HG03108 (cell line): ENCODE measurements at regions not wholly inside any gene's neighbourhood (a gene's known extent, or its start where the extent isn't known, plus 50 kb on each side); places are given as distances from the start of the nearest gene placed in this dataset.
"Not testable (repeated sequence)": the region's sequence is repeated elsewhere in the genome, so short reads cannot be mapped to it uniquely, and the experiment has no call there.

ENCODE experiments used
- ATAC-seq: cut with Tn5 transposase; IDR thresholded peaks from one replicate; pipeline ENCODE4 v1.9.1; 2021; ENCODE audit warnings: moderate library complexity; ENCODE audit not compliant: unreplicated experiment

DNA sequence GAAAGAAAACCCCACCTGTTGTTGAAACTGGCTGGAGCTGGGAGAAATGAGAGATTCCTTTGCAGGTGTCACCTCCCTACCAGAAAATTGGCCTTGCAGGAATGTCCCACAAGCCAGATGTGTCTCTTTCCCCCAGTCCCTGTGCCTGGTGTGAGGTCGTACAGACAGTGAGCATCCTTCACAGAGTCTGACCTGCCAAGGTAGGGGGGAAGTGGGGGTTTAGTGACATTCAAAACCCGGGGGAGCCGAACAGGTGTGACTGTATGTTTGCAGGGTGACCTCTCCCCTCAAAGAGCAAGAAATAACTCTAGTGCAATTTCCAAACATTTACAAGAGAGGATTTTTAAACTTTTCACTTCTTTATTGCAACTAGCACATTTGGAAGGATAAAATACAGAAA is 117.7 kb upstream of the SULF2 start:
- ATAC-seq: not testable (repeated sequence)

DNA sequence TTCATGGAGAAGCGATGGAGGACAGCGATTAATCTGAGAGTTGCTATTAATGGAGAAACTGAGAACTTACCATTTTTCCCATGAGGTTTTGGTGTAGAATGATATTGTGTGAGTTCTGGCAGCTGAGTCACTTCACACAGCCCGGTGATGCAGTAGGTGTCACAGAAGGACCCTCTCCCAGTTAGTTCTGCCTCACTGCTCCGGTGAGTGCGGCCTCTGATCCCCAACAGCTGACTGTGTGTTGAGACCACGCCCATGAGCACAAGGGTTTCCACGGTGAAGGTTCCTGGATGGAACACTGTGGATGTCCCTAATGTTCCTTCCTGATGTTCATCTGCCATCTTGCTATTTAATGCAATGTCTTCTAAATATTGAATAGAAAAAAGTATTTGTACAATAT is 114.0 kb upstream of the SULF2 start:
- ATAC-seq: not testable (repeated sequence)

DNA sequence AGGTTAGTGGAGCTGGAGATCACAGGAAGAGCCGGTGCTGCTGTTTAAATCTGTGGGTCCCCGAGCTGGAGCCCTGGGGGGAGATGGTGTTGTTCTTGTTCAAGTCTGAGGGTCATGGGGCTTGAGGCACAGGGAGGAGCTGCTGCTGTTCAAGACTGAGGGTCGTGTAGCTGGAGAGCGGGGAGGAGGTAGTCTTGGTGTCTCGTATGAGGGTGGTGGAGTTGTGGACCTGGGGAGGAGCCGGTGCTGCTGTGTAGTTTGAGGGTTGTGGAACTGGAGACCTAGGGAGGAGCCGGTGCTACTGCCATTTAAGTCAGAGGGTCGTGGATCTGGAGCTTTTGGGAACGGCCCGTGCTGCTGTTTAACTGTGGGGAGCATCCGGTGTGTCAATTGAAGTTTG is 112.2 kb upstream of the SULF2 start:
- ATAC-seq: no peak

DNA sequence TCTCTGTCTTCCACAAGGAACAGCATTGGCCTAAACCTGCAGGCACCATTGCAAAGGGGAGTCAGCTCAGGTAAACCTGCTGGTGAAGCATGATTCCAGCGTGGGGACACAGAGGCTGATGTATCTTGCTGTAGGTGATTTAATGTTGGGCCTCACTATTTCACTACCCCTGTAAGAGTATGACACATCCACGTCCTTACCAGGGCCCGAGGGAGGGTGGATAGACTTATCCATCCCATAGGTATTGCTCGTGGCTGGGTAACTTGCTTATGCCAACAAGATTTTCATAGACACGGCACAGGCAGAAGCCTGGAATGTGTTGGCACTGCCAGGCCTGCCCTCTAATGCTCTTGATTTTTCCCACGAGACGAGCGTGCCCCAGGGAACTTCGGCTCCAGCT is 107.4 kb upstream of the SULF2 start:
- ATAC-seq: not testable (repeated sequence)

DNA sequence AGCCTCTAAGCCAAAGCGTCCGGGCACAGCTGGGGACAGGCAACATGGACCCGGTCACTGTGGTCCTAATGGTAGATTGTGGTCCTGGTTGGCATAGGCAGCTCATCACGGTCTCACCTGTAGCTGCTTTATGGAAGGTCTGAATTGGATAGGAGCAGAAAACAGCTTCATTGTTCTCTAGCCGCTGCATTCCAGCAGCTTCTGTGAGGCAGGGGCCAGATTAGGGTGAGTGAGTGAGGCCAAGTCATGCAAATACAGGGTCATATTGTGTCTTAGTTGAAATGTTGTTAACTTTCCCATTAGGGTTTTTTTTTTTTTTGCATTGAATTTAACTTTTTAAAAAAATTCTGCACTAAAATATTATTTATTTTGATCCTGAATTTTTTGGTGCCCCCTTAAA is 105.4 kb upstream of the SULF2 start:
- ATAC-seq: not testable (repeated sequence)

DNA sequence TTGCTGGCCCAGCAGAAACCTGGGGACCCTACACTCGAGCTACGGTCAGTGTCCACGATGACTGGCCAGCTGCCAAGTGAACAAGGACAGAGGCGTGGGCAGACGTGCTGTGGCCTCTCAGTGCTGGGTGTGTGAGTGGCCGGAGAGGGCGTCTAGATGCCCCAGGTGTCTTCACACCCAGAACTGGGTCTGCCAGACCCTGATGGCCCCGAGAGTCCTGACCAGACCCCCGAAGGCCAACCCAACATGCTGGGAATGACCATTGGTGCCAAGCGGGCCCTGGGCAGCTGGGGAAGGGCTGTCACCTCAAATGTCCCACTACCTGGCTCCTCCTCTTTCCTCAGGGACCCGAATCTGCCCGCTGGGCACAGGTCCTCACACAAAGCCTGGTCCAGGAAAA is 104.5 kb upstream of the SULF2 start:
- not testable (repeated sequence) for ATAC-seq

DNA sequence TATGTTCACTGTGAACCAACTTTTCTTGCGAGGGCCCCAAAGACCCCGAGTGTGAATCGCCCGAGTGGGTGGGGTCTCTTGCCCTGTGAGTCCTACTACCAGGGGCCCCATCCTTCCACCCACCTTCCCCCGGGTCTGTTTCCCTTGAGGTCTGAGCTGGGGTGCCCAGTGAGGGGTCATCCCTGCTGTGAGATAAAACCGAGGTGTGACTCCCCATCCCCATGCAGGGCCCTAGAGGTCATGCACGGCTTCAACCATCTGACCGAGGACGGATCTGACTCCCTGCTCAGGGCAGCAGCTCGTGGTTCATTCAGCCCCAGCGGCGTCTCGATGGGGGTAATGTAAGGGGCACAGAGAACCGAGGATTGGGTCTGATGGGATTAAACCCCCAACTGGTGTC is 103.1 kb upstream of the SULF2 start:
- no peak for ATAC-seq

DNA sequence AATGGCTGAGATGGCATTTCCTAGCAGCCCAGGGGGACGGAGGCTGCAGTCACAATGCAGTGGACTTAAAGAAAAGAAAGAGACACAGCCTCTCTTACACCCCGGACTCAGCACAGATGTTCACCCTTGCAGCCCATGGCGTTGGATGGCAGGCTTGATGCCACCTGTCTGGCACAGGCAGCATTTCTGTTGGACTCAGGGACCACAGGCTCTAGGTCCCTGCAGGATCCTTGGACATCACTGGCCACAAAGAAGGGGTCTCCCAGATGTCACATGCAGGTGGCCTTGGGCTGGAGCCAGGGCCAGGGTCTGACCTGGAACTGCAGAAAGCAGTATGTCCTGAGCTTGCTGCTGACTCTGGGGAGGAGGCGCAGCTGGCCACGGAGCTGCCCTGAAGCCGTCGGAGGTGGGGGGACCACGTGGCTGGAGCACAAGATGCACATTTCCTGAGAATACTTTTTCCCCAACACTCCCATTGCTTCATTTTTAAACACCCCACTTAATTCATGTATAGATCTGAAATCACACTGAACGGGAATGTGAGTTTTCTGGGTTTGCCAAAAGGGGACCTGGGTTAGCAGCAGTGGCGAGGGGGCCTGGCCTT is 102.3 kb upstream of the SULF2 start:
- no peak for ATAC-seq

DNA sequence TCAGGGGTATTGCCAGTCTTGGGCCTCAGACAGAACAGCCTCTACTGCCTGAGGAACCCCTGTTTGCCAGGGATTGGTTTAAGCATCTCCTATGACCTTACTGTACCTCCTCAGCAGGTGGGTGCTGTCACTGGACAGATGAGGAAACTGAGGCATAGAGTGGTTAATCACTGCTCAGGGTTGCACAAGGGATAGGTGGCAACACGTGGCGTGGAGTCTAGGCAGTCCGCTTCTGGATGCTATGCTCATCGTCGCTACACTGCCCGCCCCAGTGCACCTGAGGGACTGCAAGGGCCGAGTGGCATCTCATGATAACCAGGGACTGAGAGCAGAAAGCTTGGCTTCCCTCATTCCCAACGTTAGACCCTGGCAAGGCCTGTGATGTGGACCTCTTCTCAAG is 101.8 kb upstream of the SULF2 start:
- ATAC-seq: no peak

DNA sequence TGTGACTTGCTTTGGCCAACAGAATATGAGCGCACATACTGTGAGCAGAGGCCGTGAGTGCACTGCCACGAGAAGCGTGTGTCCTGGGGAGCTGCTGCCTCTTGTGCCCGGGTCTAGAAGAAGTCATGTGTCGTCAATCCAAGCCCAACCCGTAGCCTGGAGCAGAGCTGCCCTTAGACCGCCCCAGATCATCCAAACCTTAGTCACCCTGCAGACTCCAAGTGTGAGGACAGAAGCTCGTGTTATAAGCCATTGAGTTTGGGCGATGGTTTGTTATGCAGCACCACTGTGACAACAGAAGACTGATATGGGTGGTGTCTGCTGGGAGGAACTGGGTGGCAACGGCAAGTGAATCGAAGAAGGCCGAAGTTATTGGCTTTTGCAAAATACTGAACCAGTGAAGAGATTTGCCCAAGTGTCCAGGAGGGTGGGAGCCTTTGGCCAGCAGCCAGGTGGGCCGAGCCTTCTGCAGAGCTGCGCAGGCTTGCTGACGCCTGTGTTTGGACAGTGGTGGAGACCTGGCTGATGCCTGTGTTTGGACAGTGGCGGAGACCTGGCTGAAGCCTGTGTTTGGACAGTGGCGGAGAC is 101.3 kb upstream of the SULF2 start:
- ATAC-seq: no peak

DNA sequence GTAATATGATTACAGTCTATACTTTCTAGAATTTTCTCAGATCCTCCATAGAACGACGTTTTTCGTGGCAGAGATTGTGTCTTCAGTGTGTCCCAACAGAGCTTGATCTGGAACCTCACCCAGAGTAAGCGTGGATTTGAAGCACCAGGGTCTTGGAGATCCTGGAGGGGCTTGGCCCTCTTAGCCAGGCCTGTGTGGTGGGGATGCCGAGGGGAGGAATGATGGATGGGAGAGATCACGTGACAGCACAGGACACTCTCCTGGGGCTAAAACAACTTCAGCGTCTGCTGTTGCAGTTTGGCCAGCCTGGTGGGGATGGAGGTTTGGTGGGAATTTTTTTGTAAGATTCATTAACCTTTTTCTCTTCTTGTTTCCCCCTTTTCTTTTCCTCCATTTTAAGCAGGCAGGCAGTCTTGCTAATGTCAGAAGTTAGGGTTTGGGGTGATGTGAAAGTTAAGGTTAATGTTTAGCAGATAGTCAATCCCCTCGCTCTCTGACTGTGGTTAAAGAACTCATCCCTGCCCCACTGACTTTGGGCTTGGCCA is 100.7 kb upstream of the SULF2 start:
- no peak for ATAC-seq

DNA sequence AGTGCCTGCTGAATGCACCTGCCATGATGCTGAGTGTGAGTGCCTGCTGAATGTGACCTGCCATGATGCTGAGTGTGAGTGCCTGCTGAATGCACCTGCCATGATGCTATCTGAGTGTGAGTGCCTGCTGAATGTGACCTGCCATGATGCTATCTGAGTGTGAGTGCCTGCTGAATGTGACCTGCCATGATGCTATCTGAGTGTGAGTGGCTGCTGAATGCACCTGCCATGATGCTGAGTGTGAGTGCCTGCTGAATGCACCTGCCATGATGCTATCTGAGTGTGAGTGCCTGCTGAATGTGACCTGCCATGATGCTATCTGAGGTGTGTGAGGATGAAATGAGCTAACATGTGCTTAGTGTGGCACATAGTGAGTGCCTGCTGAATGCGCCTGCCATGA is 98.7 kb upstream of the SULF2 start:
- ATAC-seq: not testable (repeated sequence)

DNA sequence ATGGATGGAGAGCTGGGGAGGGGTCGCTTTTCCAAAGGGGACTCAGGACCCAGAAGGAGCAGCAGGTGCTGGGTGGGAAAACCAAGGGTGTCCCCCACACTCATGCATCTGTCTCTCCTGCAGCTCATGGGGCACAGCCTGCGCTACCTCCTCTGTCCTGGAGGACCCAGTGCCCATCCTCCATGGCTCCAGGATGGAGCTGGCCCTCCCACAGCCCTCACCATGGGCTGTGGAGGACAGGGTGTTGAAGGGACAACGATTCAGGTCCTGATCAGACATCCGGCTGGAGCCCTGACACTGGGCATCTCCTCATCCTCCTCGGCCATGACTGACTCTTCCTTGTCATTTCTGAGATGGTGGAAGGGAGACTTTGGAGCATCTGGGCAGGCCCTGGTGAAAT is 97.9 kb upstream of the SULF2 start:
- no peak for ATAC-seq

DNA sequence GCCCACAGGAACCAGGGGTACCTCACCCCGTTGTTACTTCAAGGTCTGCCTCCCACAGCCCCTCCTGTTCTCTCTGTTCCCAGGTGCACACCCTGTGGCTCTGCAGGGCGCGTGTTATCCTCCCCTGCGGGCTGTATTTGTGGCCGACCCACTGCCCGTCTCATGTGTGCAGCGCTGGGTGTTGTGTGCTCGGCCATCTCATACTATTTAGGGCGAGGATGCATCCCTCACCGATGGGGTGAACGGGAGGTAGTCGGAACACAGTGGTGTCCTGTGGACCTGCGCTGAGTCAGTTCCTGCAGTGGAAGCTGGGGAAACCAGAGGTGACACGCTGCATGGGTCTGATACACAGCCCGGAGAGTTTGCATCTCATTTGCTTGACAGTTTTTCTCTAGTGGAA is 94.5 kb upstream of the SULF2 start:
- ATAC-seq: no peak

DNA sequence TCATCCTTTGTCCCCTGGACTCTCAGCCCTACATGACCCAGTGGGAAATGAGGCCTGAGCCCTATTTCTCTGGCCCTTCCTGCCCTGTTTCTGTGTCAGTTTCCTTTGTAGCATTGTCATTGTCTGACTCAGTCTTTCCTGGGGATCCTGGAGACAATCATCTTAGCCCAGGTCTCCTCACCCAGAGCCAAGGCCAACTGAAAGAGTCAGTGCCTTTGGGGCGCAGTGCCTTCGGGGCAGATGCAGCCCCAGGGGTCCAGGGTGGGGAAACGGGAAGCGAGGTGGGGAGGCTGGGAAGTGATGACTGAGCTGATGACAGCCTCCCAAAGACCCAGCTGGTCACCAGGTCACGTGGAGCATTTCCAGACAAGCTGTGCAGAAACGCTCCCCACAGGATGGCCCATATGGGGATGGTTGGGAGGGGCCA is 93.3 kb upstream of the SULF2 start:
- ATAC-seq: no peak

DNA sequence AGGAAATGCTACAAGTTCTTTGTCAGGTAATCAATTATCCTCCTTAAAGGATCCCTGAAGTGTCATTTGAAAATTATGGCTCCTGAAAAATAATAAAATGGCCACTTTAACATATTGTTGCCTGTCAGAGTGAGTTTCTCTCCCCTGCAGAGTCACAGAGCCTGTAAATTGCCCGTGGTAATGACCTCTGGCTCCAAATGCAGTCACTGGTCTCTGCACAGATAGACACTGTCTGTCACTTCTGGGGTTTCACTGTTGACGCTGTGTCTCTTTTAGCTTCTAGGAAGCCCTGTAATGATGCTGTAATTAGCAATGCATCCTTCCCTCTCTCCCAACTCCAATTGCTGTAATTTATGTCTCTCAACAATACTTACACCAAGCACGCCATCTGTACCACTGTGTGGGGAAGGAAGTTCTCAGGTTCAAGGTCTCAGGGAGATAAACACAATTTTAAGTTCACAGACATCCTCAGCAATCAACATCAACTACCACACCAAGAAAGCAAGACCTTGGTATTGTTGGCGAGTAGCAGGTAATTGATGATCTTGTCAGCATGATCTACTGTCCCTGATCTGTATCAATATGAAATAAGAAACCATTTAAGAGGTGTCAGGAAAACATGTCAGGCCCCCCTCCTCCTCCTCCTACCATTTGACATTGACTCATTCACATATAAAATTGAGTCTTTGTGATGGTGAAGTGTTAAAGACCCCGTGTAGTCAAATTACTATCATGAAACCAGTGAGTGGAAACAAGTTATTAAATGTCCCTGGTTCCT is 91.2 kb upstream of the SULF2 start:
- no peak for ATAC-seq

DNA sequence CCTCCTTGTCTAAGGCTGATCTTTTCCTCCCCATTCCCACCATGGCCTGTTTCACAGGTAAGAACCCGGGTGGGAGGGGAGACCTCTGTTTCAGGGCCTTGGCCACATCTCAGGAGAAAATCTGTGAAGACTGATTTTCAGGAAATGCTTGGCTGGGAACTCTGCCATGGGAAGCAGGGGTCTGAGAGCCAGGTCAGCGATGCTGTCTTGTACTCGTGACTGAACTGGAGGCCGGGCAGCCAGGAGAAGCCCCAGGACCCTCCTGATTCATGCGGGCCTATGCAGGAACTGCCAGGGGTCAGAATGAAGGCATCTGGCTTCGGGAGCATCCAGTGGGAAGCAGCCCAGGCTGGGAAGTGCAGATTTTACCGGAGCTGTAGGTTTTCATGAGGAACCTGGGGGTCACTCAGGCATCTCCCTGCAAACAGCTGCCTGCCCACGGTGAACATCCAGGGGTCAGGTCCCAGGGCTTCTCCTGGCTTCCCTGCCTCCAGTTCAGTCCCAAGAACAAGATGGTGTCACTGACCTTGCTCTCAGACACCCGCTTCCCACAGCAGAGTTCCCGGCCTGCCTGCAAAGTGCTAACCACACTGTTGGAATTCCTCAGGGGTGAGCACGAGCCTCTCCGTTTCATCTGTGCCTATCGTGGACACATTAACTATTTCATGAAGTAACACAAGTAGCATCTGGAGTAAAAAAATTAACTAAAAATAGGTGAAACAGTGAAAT is 90.2 kb upstream of the SULF2 start:
- no peak for ATAC-seq

DNA sequence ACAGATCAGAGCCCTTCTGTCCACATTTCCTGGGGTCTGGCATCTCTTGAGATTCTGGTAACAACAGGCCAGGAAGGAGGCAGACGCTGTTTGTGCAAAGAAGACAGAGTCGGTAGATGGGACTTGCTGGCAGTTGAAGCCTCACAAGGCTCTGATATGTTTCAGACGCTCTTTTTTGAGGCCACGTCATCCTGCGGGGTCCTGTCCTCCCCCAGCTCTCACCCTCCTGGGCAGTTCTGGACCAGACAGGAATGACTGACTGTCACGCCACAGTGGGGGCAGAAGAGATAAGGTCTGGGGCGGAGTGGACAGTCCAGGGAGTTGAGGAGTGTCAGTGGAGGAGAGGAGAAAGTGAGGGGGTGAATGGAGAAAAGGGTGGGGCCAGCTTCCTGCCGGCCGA is 87.1 kb upstream of the SULF2 start:
- no peak for ATAC-seq

DNA sequence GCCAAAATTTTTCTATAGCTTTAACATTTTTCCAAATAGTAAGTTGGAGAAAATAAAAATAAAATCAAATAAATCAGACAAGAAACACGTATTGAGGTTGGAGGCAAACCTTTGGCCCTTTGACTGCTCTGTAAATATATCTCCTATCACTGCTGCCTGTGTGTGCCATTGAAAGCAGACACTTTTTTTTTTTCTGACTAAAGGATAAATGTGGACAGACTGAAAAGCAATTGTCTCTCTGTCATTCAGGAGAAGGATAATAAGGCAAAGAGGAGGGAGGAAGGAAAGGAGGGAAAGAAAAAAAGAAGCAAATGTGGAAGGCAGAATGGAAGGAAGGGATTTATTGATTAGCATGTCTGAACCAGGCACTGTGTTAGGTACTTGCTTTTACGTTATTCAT is 85.2 kb upstream of the SULF2 start:
- ATAC-seq: no peak

DNA sequence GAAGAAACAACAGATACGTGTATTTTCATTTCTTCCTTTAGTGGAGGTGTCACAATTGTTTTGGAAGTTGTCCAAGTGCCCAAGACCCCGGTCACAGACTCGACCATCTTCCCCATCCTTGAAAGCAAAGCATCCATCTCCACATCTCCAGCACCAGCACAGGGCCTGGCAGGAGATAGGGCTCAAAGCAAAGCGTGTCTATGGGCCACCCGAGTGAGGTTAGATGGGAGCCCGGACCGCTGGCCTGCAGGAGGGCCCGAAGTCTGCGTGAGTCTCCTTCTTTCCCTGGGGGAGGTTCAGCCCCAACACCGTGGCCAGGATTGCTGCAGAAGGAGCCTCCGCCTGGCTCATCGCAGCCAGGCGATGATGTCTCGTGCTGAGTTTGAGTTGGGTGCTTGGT is 83.5 kb upstream of the SULF2 start:
- no peak for ATAC-seq

DNA sequence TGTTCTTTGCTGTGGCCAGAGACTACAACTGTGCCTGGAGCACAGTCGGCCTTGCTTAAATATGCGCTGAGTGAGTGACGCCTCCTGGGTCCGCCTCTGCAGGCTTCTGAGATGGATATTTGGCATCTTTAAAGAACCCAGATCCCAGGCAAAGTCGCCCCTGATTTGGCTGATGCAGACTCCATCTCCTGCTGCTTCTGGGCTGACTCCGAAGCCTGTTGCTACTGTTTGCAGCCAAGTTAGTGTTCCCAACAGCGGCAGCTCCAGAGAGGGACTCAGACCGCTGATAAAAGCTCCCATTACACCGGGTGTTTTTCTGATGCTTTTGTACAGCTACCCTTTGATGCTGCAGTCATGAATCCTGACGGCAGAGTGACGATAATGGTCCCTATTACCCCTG is 83.0 kb upstream of the SULF2 start:
- no peak for ATAC-seq
